ENCODE measurements at regions not wholly inside any gene's neighbourhood (a gene's known extent, or its start where the extent isn't known, plus 50 kb on each side); places are given as distances from the start of the nearest gene placed in this dataset.

- TF ChIP-seq ZSCAN18 (CRISPR knock-in tag; IDR thresholded peaks at IDR 0.05) (no peak), STAT6 (CRISPR knock-in tag; conservative IDR thresholded peaks at IDR 0.05; ENCODE audit: low read depth) (no peak), AR (CRISPR knock-in tag; IDR thresholded peaks at IDR 0.05) (no peak), RELA (CRISPR knock-in tag; IDR thresholded peaks at IDR 0.05; ENCODE audit: borderline replicate concordance) (no peak), FOXJ3 (CRISPR knock-in tag; IDR thresholded peaks at IDR 0.05; ENCODE audit: borderline replicate concordance) (no peak), PREB (CRISPR knock-in tag; IDR thresholded peaks at IDR 0.05; ENCODE audit: borderline replicate concordance) (no peak)
Measured at GRCh38 chr21:43362915-43363314, 64.0 kb downstream of the SIK1 start (continued).

- Mint-ChIP-seq H3K27me3 (ENCODE audit: low read depth) (no peaks in the 10 kb centered on the region), H3K4me3 (no peak overlapping the region), H3K36me3 (no peaks in the 10 kb centered on the region), H3K9me3 (no peaks in the 10 kb centered on the region), H3K27ac (peak overlapping the region; percentile 32), H3K4me1 (peaks cover 14% of the 10 kb centered on the region)
- CTCF ChIA-PET, result no interaction called here
- ATAC-seq (peak; percentile 61; the same call in 1 of the 2 replicates), DNase-seq (ENCODE audit: low spot score) (peak; percentile 47)
- TF ChIP-seq E2F4 (CRISPR knock-in tag; IDR thresholded peaks at IDR 0.05; ENCODE audit: borderline replicate concordance, low read depth) (no peak), ZNF416 (CRISPR knock-in tag; IDR thresholded peaks at IDR 0.05) (no peak), ZNF512 (CRISPR knock-in tag; IDR thresholded peaks at IDR 0.05; ENCODE audit: borderline replicate concordance) (no peak), CREM (CRISPR knock-in tag; IDR thresholded peaks at IDR 0.05) (no peak), ZNF671 (CRISPR knock-in tag; IDR thresholded peaks at IDR 0.05) (no peak)
- POLR2A ChIA-PET, result no interaction called here
Measured at GRCh38 chr21:43362321-43362791, 64.6 kb downstream of the SIK1 start.

Data from WTC11 (cell line).